Uterus (tissue), 3 donors: ENCODE measurements at regions not wholly inside any gene's neighbourhood (a gene's known extent, or its start where the extent isn't known, plus 50 kb on each side); places are given as distances from the start of the nearest gene placed in this dataset.

ENCODE experiments used
- DNase-seq, 2 donors: peaks; one replicate each; pipeline ENCODE4 v3.0.0-alpha.2; 2019 to 2020
- H3K27ac ChIP-seq, 2 donors: fragments of 200-600 bp; sonication (generic); 1 replicate in 1 of 2; 2 replicates in 1 of 2; pipeline ENCODE4 v1.5.1; 2016 to 2018
- H3K27me3 ChIP-seq, 2 donors: fragments of 200-600 bp; sonication (generic); one replicate each; pipeline ENCODE4 v1.5.1; 2018 to 2019; ENCODE audit warnings: control low read depth in 1 of 2
- H3K36me3 ChIP-seq, 2 donors: fragments of 200-600 bp; sonication (generic); one replicate each; pipeline ENCODE4 v1.5.1; 2019; ENCODE audit warnings: control low read depth in 1 of 2
- H3K4me1 ChIP-seq, 2 donors: fragments of 200-600 bp; sonication (generic); one replicate each; pipeline ENCODE4 v1.5.1; 2018 to 2019; ENCODE audit warnings: control low read depth in 1 of 2
- H3K4me3 ChIP-seq, 2 donors: fragments of 200-600 bp; sonication (generic); 1 replicate in 1 of 2; 2 replicates in 1 of 2; pipeline ENCODE4 v1.5.1; 2018 to 2019; ENCODE audit warnings: mild to moderate bottlenecking in 1 of 2
- H3K9me3 ChIP-seq, 2 donors: fragments of 200-600 bp; sonication (generic); one replicate each; pipeline ENCODE4 v1.5.1; 2019; ENCODE audit warnings: control low read depth in 1 of 2
- POLR2A ChIP-seq, 2 donors: fragments of 450-650 bp; IDR thresholded peaks; one replicate each; pipeline ENCODE4 v1.6.1; 2016; ENCODE audit warnings: antibody characterized with exemption in 2 of 2, mild to moderate bottlenecking in 1 of 2, moderate library complexity in 1 of 2
- intact Hi-C: fragments of 100-400 bp; cut with DNase I; formaldehyde crosslinking; loops from one replicate; pipeline ENCODE4 v1.15.1; 2023; ENCODE audit warnings: low total_unique reads
- TF ChIP-seq, protein P1 (sequence below), 4 experiments: fragments of 200-600 bp in 2 of 4; fragments of 450-650 bp in 2 of 4; sonication (generic) in 2 of 4; IDR thresholded peaks; one replicate each; pipeline ENCODE4 v1.5.1; 2016 to 2019; ENCODE audit warnings: antibody characterized with exemption in 4 of 4, mild to moderate bottlenecking in 2 of 4, moderate library complexity in 1 of 4
- donor health status: DM: yes; HTN: yes; CAD: no.

- no peak for DNase-seq
- H3K4me3 ChIP-seq = no peak overlapping the region
Measured at GRCh38 chr2:128690869-128691268, 372.2 kb upstream of the HS6ST1 start.

GRCh38 chr2:128691526-128691925 is 372.9 kb upstream of the HS6ST1 start:
- H3K36me3 ChIP-seq = no peaks in the 10 kb centered on the region
- TF ChIP-seq POLR2A (IDR thresholded peaks at IDR 0.05) = no peak
- TF ChIP-seq, protein P1, sequence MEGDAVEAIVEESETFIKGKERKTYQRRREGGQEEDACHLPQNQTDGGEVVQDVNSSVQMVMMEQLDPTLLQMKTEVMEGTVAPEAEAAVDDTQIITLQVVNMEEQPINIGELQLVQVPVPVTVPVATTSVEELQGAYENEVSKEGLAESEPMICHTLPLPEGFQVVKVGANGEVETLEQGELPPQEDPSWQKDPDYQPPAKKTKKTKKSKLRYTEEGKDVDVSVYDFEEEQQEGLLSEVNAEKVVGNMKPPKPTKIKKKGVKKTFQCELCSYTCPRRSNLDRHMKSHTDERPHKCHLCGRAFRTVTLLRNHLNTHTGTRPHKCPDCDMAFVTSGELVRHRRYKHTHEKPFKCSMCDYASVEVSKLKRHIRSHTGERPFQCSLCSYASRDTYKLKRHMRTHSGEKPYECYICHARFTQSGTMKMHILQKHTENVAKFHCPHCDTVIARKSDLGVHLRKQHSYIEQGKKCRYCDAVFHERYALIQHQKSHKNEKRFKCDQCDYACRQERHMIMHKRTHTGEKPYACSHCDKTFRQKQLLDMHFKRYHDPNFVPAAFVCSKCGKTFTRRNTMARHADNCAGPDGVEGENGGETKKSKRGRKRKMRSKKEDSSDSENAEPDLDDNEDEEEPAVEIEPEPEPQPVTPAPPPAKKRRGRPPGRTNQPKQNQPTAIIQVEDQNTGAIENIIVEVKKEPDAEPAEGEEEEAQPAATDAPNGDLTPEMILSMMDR (IDR thresholded peaks at IDR 0.05) = no peak
- no peak overlapping the region for H3K27ac ChIP-seq
- H3K4me3 ChIP-seq = no peak overlapping the region
- intact Hi-C loops = no loop called here
- DNase-seq = no peak
- H3K4me1 ChIP-seq = no peaks in the 10 kb centered on the region
- no peaks in the 10 kb centered on the region for H3K27me3 ChIP-seq
- H3K9me3 ChIP-seq = no peaks in the 10 kb centered on the region

More at GRCh38 chr2:128690869-128691268, 372.2 kb upstream of the HS6ST1 start:
- Histone ChIP-seq H3K9me3 (no peaks in the 10 kb centered on the region), H3K4me1 (no peaks in the 10 kb centered on the region), H3K27ac (no peak overlapping the region), H3K36me3 (no peaks in the 10 kb centered on the region), H3K27me3 (no peaks in the 10 kb centered on the region)
- intact Hi-C loops = no loop called here
- no peak for TF ChIP-seq POLR2A (IDR thresholded peaks at IDR 0.05)
- TF ChIP-seq, protein P1 (IDR thresholded peaks at IDR 0.05) = no peak

- H3K27ac ChIP-seq = no peak overlapping the region
- DNase-seq = no peak
- TF ChIP-seq, protein P1 (IDR thresholded peaks at IDR 0.05) = no peak
- no peak for TF ChIP-seq POLR2A (IDR thresholded peaks at IDR 0.05)
- no peak overlapping the region for H3K4me3 ChIP-seq
- H3K36me3 ChIP-seq = no peaks in the 10 kb centered on the region
- no peaks in the 10 kb centered on the region for H3K4me1 ChIP-seq
- intact Hi-C loops = no loop called here
- H3K9me3 ChIP-seq = no peaks in the 10 kb centered on the region
- no peaks in the 10 kb centered on the region for H3K27me3 ChIP-seq
Measured at GRCh38 chr2:128692895-128693742, 374.5 kb upstream of the HS6ST1 start.

DNA sequence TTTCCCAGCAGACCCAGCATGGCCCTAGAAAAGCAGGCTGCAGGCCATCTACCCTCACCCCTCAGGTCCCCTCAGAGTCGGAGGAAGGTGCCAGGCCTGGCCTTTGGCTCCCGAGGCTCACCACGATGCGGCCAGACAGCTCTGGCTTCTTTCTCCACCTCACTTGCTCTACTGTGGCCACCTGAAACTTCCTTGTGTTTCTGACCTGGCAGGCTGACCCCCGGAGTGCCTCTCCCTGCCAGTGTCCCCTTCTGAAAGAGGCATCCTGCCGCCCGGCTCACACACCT is 375.0 kb upstream of the HS6ST1 start:
- H3K9me3 ChIP-seq = no peaks in the 10 kb centered on the region

GRCh38 chr2:128695646-128696220 is 377.1 kb upstream of the HS6ST1 start:
- no peak for TF ChIP-seq POLR2A (IDR thresholded peaks at IDR 0.05)
- TF ChIP-seq, protein P1 (IDR thresholded peaks at IDR 0.05) = no peak
- no peaks in the 10 kb centered on the region for H3K36me3 ChIP-seq
- H3K4me3 ChIP-seq = no peak overlapping the region
- intact Hi-C loops = no loop called here
- H3K27me3 ChIP-seq = no peaks in the 10 kb centered on the region
- no peaks in the 10 kb centered on the region for H3K9me3 ChIP-seq
- DNase-seq = no peak
- no peak overlapping the region for H3K27ac ChIP-seq
- H3K4me1 ChIP-seq = no peaks in the 10 kb centered on the region

More for the DNA sequence above, 375.0 kb upstream of the HS6ST1 start:
- intact Hi-C loops = no loop called here
- Histone ChIP-seq H3K36me3 (no peaks in the 10 kb centered on the region), H3K27me3 (no peaks in the 10 kb centered on the region), H3K27ac (no peak overlapping the region), H3K4me3 (no peak overlapping the region), H3K4me1 (no peaks in the 10 kb centered on the region)
- DNase-seq = no peak
- TF ChIP-seq, protein P1 (IDR thresholded peaks at IDR 0.05) = no peak
- no peak for TF ChIP-seq POLR2A (IDR thresholded peaks at IDR 0.05)
